Fibroblast of skin of back (primary cell): ENCODE measurements at regions not wholly inside any gene's neighbourhood (a gene's known extent, or its start where the extent isn't known, plus 50 kb on each side); places are given as distances from the start of the nearest gene placed in this dataset.
A peak's percentile ranks its signal among the peaks of the same experiment; 100 is the strongest.

Experiments
- DNase-seq: peaks from one replicate; pipeline ENCODE4 v3.0.0-alpha.2; 2013

DNA sequence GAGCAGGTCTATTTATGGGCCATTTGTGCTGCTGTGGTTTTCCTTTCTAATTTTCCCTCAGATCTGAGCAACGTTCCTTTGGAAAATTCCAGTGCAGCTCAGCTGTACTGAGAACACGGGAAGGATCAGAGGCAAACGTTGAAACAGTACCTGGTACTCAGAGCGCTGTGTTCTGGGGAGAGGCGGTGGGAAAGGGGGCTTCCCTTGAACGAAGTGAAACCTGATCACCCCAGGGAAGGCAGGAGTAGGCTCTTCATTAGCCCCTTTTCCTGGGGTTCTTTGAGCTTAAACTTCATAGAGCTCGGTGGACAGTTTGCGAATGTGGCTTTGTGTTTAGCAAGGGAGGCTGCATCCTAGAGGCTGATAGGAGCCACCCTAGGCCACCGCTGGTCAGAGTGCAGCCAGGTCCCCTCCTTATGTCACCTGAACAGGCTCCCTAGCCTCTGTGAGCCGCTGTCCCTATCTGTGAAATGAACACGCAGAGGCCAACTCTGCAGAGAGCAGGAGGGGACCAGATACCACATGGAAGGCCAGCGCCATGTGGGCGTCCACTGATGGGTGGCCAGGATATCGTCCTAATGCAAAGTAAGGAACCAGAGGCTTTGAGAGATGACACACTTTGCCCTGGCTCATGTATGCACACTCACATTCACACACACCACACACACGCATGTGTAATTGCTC lies 1464.8 kb downstream of the BRD1 start:
- DNase-seq, result no peak

DNA sequence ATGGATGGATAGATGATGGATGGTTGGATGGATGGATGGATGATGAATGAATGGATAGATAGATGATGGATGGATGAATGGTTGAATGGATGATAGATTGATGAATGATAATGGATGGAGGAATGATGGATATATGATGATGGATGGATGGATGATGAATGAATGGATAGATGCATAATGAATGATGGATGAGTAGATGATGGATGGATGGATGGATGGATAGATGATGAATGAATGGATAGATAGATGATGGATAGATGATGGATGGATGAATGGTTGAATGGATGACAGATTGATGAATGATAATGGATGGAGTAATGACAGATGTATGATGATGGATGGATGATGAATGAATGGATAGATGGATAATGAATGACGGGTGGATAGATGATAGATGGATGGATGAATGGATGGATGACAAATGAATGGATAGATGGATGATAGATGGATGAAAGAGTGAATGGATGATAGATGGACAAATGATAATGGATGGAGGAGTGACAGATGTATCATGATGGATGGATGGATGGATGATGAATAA lies 1466.5 kb downstream of the BRD1 start:
- no peak for DNase-seq

DNA sequence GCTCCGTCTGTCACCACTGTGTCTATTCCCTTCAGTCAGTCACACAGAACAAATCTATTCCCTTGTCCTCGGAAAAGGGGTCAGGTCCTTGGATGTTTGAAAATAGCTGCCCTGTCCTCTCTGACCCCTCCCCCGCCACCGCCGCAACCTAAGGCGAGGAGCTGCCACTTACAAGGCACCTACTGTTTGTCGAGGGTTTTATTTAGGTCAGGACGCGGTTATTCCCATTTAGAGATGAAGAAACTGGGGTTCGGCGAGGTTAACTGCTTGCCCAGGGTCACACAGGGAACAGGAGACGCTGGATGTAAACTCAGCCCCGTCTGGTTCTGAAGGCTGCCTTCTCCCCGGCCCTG lies 1468.1 kb downstream of the BRD1 start:
- no peak for DNase-seq

DNA sequence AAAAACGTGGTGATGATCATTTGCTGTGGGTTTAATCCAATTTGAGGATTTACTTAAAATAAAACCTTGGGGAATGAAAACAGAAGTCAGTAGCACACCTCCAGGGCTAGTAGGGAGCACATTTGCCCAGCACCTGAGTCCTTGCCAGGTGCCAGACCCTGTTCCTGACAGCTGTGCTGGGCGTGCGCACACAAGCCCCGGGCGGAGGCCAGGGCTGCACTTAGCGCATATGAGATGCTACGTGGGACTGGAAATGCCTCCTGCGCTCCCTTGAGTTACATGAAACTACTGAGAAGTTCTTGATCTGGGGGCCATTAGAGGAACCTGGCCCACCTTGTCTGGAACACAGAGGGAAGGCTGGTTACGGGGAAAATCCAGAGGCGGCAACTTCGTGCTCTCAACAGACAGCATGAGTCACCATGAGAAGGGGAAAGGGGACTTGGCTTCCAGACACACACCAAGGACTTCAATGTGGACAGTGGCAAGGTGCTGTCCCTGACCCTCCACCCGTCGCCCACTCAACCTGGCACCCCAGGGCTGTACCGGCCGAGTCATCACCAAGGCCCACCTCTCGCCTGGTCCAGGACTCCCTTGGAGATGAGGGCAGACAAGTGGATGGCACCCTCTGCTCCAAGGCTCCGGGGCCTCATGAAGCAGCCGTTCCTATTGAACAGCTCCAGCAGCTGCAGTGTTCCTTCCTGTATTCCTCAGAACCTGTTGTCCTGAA lies 1468.6 kb downstream of the BRD1 start:
- DNase-seq, result no peak

DNA sequence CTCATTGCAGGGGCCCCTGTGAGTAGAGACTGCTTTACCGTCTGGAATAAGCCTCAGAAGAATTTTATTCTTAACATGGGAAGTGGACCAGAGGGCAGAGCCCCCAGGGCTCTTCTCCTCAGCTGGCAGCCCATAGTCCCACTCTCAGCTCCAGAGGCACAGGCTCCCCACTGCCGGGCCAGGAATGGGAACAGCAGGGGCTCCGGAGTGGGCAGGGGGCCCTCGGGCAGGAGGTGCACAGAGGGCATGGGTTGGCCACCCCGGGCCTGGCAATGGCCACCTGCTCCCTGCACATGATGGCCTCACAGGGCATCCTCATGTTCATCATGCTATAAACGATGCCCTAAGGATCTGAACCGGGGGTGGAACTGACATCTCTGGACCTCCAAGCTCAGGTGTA lies 1469.7 kb downstream of the BRD1 start:
- no peak for DNase-seq

DNA sequence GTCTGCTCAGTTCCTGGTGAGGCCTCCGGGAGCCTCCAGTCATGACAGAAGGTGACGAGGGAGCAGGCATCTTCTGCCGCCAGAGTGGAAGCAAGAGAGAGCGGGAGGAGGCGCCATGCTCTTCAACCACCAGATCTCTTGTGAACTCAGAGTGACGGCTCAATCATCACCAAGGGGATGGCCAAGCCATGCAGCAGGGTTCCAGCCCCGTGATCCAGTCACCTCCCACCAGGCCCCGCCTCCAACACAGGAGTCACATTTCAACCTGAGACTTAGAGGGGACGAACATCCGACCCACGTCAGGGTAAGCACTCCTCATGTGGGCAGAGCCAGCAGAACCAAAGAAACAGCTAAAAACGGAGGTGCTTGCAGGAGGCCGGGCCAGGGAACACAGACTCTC lies 1470.5 kb downstream of the BRD1 start:
- no peak for DNase-seq

DNA sequence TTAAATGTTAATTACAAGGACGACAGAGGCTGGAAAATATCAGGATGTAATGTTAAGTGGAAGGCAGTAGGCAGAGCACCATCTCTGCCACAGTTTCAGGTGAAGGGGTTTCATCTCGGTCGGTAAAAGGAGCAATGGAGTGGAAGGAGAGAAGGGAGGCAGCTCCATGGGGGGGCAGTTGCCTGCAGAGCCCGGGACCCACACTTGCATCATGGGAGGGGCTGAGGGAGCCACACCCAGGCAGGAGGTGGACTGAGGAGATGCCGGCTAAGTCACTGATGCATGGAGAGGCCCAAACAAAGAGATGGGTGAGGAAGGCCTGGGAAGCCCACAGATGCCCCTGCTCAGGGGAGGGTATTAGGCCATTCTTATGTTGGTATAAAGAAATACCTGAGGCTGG lies 1470.9 kb downstream of the BRD1 start:
- no peak for DNase-seq

DNA sequence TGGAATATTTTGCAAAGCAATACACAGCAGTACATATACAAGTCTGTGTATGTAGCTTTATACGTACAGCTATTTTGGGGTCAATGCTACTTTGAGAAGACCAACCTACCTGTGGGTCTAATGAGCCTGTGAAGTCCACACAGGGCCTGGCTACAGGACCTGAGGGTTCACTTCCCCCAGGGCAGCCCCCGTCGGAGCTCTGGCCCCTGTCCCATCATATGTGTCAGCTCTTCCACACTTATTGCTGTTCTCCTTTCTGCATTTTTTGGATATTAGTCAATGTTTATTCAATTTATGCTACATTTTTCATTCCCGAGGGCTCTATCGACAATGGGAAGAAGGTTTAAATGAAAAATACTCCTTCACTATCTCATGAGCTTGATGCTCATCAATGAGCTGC lies 1473.6 kb downstream of the BRD1 start:
- DNase-seq, result peak; percentile 84

DNA sequence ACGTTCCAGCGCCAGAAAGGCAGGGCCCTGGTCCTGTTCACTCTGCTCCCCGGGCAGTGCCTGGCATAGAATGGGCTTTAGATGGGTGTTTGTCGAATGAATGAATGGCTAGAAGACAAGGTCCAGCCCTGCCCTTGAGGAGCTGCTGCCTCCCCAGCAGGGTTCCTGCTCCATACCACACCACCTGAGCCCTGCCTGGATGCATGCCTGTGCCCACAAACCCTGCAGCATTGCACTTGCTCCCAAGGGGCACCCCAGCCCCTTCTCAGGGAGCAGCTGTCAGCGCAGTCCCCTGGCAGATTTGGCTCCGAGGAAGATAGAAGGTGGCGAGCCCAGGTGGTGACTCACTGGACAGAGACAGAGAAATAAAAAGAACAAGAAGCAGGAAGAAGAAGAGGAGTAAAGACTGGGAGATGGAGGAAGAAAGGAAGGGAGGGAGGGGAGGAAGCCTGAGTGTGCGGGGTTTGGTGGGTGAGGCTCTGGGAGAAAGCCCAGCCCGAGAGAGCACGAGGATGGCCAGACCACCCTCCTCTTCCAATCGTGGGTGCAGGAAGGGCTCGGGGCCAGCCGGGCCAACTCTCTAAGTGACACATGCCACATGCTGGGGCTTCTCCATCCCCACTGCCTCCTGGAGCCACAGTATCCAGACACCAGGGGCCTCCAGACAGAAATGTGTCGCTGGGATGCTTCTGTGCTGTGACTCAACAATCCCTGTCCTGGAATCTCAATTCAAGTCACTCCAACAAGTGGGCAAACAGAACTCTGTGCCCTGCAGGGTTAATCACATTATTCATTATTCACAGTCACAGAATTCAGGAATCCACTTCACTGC lies 1474.3 kb downstream of the BRD1 start:
- peak; percentile 91 for DNase-seq

DNA sequence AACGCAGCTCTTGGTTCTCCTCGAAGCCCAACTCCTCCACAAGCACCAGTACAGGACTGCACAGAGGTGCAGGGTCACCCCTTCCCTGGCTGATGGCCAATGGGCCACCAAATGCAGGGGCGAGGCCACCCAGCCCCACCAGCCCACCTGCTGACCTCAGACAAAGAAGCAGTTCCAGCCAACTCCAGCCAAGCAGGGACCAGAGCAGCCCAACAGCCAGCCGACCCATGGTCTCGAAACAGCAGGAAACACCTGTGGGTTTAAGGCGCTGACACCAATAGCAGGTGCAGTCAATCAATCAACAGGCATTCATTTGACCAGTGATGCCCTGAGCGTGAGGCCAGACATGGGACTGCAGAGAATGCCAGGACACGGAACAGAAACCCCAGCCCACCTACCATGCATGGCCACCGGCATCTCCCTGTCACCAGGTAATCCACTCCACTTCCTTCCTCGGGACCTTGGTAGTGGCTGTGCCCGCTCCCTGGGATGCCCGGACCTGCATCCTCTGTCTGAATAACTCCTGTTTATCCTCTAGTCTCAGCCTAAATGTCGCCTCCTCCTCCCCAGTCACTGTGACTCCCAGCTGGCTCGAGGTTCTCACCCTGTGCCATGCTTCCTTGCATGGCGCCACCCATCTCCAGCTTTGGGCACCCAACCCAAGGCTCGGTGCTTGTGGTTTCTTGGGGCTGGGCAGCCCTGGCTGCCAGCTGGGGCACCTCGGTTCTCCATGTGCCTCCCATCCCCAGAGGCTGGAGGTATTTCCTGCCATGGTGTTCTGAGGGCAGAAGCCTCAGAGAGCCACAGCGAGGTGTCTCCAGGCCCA lies 1475.4 kb downstream of the BRD1 start:
- no peak for DNase-seq

DNA sequence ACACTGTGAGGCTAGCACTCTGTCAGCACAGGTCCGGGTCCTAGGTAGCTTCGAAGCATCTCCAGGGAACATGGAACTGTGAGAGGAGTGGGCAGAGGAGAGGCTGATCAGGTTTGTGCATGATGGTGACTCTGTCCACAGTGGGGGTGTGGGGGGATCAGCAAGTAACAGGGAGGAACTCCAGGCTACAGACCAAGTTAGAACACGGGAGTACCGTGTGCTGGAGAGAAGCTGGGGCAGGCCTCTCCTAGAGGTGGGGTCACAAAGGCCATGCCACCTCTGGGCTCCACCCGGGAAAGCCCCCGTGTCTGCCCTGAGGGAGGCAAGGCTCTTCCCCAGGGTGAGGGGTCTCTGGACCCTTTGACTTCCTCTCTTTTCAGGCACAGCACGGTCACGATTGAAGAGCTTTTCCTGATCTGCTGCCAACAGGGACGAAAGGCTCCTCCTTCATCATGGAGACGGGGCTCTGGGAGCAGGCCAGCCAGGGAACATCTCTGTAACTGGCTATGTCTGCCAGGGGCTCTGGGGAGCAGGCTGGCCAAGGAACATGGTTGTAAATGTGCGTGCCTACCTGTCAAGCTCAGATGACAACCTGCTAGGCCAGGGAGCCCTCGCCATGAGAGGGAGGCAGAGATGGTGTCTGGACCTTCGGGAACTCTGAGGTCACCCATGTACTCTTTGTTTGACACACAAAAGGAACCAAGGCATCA lies 1476.1 kb downstream of the BRD1 start:
- DNase-seq, result no peak

DNA sequence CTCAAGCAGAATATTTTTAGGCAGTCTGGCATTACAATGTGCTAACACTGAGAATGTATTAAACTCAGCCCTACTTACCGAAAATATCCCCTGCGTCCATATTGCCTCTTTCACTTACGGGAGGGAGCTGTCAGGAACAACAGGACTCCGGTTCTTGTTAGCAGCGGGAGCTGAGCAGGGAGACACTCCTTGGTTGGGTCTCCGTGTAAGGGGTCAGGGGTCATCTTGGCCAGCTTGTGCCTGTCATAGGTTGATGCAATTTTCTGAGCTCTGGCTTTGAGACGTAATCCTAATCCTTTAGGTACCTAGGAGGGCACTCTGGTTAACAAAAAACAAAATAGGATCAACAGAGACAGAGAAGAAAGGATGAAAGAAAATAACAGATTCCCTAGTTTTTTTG lies 1477.2 kb downstream of the BRD1 start:
- no peak for DNase-seq

DNA sequence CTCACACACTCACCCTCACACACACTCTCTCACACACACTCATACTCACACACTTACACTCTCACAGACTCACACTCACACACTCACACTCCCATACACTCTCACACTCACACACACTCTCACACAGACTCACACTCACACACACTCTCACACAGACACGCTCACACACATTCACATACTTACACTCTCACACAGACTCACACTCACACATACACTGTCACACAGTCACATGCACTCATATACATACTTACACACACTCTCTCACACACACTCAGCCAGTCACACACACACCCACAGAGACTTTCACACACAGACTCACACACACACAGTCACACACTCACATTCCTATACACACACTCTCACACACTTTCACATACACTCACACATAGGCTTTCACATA lies 1478.8 kb downstream of the BRD1 start:
- no peak for DNase-seq

DNA sequence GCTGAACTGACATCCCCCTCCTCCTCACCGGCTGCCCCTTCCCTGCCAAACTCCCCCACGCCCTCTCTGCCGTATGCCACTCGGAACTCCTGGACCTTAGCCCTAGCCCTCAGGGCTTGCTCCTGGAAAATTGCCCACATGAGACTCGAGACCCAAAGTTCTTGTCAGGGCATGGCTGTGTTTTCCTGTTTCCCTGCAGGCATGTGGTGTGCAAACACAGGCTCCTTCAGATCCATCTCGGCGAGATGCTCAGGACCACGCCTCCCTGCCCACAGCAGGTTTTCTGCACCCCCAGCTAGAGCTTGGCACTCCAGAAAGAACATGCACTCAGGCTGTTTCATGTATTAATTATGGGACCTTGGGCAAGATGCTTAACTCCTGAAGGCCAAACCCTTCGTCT lies 1480.4 kb downstream of the BRD1 start:
- DNase-seq, result no peak

DNA sequence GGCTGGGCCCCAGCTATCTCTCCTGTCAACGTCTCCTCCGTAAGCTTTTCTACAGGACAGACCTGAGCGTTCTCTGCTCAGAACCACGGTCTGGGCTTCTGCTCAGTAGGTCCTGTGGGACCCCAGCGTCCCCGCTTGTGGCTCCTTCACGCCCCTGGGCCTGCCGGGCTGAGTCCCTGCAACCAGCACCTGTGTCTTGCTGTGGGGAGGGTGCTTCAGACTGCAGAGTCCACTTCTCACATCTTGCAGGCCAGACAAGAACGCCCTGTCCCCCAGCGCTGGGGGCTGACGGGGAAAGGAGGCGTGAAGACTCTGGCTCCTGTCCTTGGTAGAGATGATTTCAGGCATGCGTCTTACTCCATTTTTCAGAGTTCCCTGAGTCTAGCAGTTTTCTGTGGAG lies 1480.8 kb downstream of the BRD1 start:
- DNase-seq, result no peak

DNA sequence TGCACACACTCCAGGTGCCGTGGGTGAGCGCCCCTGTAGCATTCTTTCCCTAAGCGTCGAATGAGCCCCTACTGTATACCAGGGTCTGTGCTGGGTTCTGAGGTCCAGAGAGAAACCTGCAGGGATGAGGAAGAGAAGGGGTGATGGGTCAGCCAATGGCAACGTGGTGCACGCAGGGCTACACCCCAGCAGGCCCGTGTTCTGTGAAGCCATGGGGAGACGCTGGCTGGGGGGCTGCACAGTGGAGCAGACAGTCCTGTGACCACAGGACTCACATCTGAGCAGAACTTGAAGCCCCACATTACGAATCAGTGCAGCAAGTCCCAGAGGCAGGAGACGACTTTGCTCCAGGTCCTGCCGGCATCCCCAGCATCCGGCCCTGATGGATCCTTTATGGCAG lies 1481.4 kb downstream of the BRD1 start:
- no peak for DNase-seq

DNA sequence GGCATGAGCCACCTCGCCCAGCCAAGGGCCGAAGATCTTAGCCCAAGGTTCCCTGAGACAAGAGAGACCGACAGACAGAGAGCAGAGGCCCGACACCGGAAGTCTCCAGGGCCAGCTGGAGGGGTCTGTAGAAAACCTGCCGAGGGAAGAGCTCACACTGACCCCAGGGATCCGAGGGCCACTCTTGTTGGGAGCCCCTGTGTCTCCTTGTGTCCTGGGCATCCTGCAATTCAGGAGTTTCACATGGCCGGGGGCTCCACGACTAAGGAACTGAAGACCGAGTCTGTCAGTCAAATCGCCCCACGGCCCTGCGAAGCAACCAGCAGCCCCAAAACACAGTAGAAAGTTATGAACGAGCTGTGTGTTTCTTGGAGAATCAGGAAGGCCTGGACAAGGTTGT lies 1482.0 kb downstream of the BRD1 start:
- no peak for DNase-seq

DNA sequence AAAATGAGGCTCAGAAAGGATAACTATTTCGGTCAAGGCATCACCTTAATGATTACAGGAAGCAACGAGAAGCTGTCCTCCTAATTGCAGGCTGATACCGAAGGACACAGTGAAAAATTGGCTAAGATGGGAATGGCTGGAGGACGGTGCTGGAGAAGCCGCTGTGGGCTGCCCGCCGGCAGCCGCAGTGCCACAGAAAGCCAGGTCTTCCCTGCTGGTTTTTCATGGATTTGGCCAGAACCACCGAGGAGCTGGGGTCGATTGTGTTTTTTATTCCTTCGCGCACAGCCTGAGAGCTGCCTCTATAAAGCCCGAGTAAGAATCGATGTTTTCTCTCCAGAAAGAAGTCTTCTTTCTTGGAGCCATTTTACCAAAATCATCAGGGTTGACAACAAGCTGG lies 1484.2 kb downstream of the BRD1 start:
- no peak for DNase-seq

DNA sequence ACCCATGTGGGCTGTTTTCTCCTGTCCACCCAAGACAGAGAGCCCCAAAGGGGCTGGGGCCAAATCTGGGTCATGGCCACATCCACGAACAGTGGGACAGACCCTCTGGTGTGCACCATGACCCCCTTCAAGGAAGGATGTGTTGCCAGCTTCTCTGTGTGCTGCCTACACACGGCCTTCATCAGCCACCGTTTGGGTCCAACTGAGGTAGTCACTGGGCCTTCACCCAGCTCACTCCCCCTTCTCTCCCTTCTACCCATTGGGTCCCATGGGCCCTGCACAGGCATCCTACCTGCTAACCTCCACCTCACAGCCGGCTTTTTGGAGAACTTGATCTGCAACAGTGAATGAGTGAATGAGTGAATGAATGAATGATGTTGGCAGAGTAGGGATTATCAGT lies 1484.9 kb downstream of the BRD1 start:
- DNase-seq, result no peak

DNA sequence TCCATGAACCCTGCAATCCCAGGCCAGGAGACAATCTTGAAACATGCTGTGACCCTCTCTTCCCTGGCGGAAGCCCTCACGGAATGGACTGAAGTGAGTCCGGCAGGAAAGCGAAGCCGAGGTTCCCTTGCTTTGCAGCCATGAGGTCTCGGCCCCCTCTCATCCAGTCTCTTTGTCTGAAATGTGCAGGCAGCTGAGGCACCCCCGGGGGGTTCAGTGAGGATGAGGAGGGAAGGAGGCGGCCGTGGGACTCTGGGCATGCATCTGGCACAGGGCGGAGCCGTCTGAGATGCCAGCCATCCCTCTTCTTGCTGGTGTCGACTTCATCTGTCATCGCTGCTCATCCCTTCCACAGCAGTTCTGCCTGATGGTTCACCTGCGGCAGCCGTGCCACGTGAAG lies 1485.7 kb downstream of the BRD1 start:
- DNase-seq, result no peak

DNA sequence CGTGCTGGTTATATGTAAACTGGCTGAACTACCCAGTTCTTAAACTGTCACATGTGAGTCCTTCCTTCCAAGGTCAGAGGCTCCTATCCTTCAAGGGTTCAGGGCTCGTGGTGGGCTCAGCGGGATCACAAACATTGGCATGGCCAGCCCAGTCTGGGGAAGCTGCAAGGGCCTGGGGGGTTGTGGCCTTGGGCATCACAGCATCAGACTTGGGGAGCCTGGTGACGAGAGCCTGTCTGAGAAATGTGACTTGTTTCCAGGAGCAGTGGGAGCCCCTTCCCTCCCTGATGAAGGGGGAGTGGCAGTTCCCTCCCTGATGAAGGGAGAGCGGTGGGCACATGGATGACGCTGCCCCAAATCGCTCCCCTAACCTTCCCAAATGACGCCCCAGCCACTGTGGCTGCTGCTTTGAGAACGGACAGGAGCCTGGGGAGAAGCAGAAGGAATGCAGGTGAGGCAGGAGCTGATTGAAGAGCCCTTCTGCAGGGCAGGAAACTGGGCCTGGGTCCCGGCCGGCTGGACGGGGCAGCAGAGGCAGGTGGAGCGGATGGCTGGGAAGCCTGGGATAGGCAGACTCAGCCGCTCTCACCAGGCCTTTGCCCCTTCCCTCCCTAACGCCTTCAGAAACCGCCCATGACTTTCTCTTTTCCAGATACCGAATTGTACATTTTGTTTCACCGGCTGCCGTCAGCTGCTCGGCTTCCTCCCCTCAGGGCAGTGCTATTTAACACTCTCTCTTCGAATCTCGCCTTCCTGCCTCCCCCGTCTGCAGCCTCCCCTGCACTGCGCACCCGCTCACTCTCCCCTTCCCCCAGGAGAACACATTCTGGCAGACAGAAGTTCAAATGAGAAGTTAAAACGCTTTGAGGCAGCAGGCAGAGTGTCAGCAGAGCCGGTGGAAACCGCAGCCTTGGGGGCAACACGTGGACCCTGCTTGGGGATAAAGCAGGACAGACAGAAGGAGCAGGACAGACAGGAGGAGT lies 1486.7 kb downstream of the BRD1 start:
- no peak for DNase-seq
